Putamen (tissue), 1 donor: ENCODE measurements at regions not wholly inside any gene's neighbourhood (a gene's known extent, or its start where the extent isn't known, plus 50 kb on each side); places are given as distances from the start of the nearest gene placed in this dataset.

Experiments
- DNase-seq: peaks from one replicate; pipeline ENCODE4 v3.0.0-alpha.2; 2016; ENCODE audit warnings: low spot score

GRCh38 chr7:124497176-124497575 is 268.4 kb downstream of the GPR37 start:
- no peak for DNase-seq

GRCh38 chr7:124489925-124490324 is 275.7 kb downstream of the GPR37 start:
- no peak for DNase-seq

GRCh38 chr7:124489082-124489819 is 276.3 kb downstream of the GPR37 start:
- no peak for DNase-seq

GRCh38 chr7:124482229-124482628 is 283.4 kb downstream of the GPR37 start:
- DNase-seq = no peak

GRCh38 chr7:124480821-124481290 is 284.7 kb downstream of the GPR37 start:
- no peak for DNase-seq

GRCh38 chr7:124480036-124480820 is 285.4 kb downstream of the GPR37 start:
- no peak for DNase-seq

GRCh38 chr7:124462249-124462648 is 303.3 kb downstream of the GPR37 start:
- DNase-seq = no peak

GRCh38 chr7:124460555-124460954 is 305.0 kb downstream of the GPR37 start:
- DNase-seq = no peak

GRCh38 chr7:124460056-124460450 is 305.5 kb downstream of the GPR37 start:
- DNase-seq = no peak

GRCh38 chr7:124459101-124460055 is 306.2 kb downstream of the GPR37 start:
- DNase-seq = no peak

- DNase-seq = no peak
These were observed 307.8 kb downstream of the GPR37 start for GRCh38 chr7:124457841-124458240.

GRCh38 chr7:124456286-124456685 is 309.3 kb downstream of the GPR37 start:
- DNase-seq = no peak

GRCh38 chr7:124452186-124452585 is 313.4 kb downstream of the GPR37 start:
- no peak for DNase-seq

- no peak for DNase-seq
These were observed 315.7 kb downstream of the GPR37 start for GRCh38 chr7:124449896-124450295.

- DNase-seq = no peak
These were observed 320.7 kb downstream of the GPR37 start for GRCh38 chr7:124444696-124445480.

- no peak for DNase-seq
These were observed 321.8 kb downstream of the GPR37 start for GRCh38 chr7:124443762-124444161.

- no peak for DNase-seq
These were observed 325.5 kb downstream of the GPR37 start for GRCh38 chr7:124440081-124440480.

GRCh38 chr7:124432009-124432578 is 333.5 kb downstream of the GPR37 start:
- no peak for DNase-seq

GRCh38 chr7:124429923-124430322 is 335.7 kb downstream of the GPR37 start:
- no peak for DNase-seq

GRCh38 chr7:124428781-124429180 is 336.8 kb downstream of the GPR37 start:
- no peak for DNase-seq

GRCh38 chr7:124426621-124427020 is 339.0 kb downstream of the GPR37 start:
- no peak for DNase-seq
